ENCODE measurements at regions not wholly inside any gene's neighbourhood (a gene's known extent, or its start where the extent isn't known, plus 50 kb on each side); places are given as distances from the start of the nearest gene placed in this dataset.

DNA sequence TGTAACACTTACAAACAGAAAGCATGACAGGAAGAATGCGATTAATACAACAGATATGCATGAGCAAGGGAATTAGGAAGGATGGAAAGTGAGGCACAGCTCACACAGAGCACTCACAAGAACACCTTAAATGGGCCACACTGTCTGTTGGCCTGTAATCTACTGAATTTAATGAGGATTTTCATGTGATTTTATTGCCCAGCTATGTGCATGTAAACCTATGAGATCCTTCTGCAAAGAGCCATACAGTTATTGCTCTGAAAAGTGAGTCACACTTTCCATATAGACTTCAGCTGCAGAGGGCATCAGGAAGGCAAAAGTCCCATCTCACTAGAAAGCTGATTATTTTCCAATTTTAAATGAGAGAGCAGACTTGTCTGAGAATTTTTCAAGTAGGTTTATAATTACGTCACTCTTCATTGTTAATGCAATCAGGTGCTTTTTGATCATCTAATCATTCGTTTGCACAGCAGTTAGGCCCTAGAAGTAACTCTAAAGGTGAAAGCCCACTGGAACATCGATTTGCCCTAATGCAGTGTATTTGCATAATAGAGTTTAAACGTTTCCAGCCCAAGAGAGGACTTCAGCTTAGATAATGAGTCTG lies 832.7 kb upstream of the INTU start:
- TF ChIP-seq, protein P1, sequence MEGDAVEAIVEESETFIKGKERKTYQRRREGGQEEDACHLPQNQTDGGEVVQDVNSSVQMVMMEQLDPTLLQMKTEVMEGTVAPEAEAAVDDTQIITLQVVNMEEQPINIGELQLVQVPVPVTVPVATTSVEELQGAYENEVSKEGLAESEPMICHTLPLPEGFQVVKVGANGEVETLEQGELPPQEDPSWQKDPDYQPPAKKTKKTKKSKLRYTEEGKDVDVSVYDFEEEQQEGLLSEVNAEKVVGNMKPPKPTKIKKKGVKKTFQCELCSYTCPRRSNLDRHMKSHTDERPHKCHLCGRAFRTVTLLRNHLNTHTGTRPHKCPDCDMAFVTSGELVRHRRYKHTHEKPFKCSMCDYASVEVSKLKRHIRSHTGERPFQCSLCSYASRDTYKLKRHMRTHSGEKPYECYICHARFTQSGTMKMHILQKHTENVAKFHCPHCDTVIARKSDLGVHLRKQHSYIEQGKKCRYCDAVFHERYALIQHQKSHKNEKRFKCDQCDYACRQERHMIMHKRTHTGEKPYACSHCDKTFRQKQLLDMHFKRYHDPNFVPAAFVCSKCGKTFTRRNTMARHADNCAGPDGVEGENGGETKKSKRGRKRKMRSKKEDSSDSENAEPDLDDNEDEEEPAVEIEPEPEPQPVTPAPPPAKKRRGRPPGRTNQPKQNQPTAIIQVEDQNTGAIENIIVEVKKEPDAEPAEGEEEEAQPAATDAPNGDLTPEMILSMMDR (IDR thresholded peaks at IDR 0.05; ENCODE audit: borderline replicate concordance, extremely low read depth, low read length, poor library complexity, severe bottlenecking), result no peak
- no peak for TF ChIP-seq EZH2 (IDR thresholded peaks at IDR 0.05; ENCODE audit: borderline replicate concordance, low read depth, low read length, severe bottlenecking)
- DNase-seq (no peak), ATAC-seq (ENCODE audit: insufficient read depth, low read depth) (no peak)
- Histone ChIP-seq H3K4me3 (ENCODE audit: low read depth in 1 of 2, low read length in 2 of 2) (no peak overlapping the region), H3K79me2 (ENCODE audit: insufficient read depth, low read length) (no peaks in the 10 kb centered on the region), H2AFZ (ENCODE audit: low read depth, low read length) (no peak overlapping the region), H3K27ac (ENCODE audit: low read length) (no peak overlapping the region), H3K36me3 (ENCODE audit: insufficient read depth, low read length) (no peaks in the 10 kb centered on the region), H4K20me1 (ENCODE audit: insufficient read depth, low read length) (no peaks in the 10 kb centered on the region), H3K4me2 (ENCODE audit: insufficient read depth, low read length) (no peak overlapping the region), H3K27me3 (ENCODE audit: insufficient read depth, low read length, poor library complexity) (no peaks in the 10 kb centered on the region), H3K9me3 (ENCODE audit: insufficient read depth, low read length, severe bottlenecking) (no peaks in the 10 kb centered on the region), H3K9ac (ENCODE audit: low read depth, low read length) (no peak overlapping the region), H3K4me1 (ENCODE audit: insufficient read depth, low read length) (no peaks in the 10 kb centered on the region)

DNA sequence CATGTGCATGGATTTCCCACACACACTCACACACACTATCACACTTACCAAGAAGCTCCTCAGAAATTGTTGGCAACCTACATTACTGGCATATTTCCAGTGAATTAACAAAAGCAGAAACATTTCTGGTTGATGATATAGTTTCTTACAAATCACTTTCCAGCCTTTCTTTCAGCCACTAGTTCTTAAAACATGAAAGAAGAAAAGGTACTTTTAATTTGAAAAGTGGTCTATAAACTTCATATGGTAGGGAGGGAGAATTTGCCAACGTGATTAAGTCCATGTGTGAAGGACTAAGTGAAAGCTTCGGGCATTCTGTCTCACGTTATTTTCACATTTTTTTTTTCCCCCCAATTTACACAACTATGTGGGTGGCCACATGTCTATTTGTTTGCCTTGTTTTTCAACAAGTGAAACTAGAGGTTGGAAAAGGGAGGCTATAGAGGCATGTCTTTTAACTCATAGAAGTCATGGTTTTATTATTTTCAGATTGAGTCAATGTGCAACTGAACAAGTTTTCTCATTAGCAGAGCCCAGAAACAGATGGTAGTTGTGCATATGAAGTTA lies 832.1 kb upstream of the INTU start:
- no peak overlapping the region for H3K4me3 ChIP-seq (ENCODE audit: low read depth in 1 of 2, low read length in 2 of 2)
- H3K27me3 ChIP-seq (ENCODE audit: insufficient read depth, low read length, poor library complexity), result no peaks in the 10 kb centered on the region
- no peaks in the 10 kb centered on the region for H4K20me1 ChIP-seq (ENCODE audit: insufficient read depth, low read length)
- H3K9ac ChIP-seq (ENCODE audit: low read depth, low read length), result no peak overlapping the region
- no peaks in the 10 kb centered on the region for H3K9me3 ChIP-seq (ENCODE audit: insufficient read depth, low read length, severe bottlenecking)
- no peak overlapping the region for H3K4me2 ChIP-seq (ENCODE audit: insufficient read depth, low read length)
- H2AFZ ChIP-seq (ENCODE audit: low read depth, low read length), result no peak overlapping the region
- H3K4me1 ChIP-seq (ENCODE audit: insufficient read depth, low read length), result no peaks in the 10 kb centered on the region
- H3K36me3 ChIP-seq (ENCODE audit: insufficient read depth, low read length), result no peaks in the 10 kb centered on the region
- DNase-seq (no peak), ATAC-seq (ENCODE audit: insufficient read depth, low read depth) (no peak)
- no peak overlapping the region for H3K27ac ChIP-seq (ENCODE audit: low read length)
- no peak for TF ChIP-seq EZH2 (IDR thresholded peaks at IDR 0.05; ENCODE audit: borderline replicate concordance, low read depth, low read length, severe bottlenecking)
- TF ChIP-seq, protein P1 (IDR thresholded peaks at IDR 0.05; ENCODE audit: borderline replicate concordance, extremely low read depth, low read length, poor library complexity, severe bottlenecking), result no peak
- no peaks in the 10 kb centered on the region for H3K79me2 ChIP-seq (ENCODE audit: insufficient read depth, low read length)

DNA sequence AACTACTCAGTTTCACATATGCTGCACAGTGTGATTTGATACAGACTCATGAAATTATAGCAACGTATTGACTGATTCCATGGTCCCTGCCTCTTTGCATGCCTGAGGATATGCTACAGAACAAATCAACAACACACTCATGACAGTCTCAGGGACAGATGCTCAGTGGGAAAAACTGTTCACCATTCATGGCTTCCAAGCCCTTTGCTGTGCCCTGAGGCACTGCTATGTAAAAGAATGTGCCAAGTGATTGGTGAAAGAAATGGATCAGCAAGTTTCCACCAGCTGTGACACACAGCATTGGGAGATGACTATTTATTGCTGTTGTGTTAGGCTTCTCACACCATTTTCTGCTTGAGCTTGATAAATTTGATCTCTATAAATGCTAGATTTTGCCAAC lies 825.6 kb upstream of the INTU start:
- Histone ChIP-seq H3K9me3 (ENCODE audit: insufficient read depth, low read length, severe bottlenecking) (no peaks in the 10 kb centered on the region), H2AFZ (ENCODE audit: low read depth, low read length) (no peak overlapping the region), H3K27me3 (ENCODE audit: insufficient read depth, low read length, poor library complexity) (no peaks in the 10 kb centered on the region), H3K4me1 (ENCODE audit: insufficient read depth, low read length) (no peaks in the 10 kb centered on the region), H3K79me2 (ENCODE audit: insufficient read depth, low read length) (no peaks in the 10 kb centered on the region), H3K4me2 (ENCODE audit: insufficient read depth, low read length) (no peak overlapping the region), H3K36me3 (ENCODE audit: insufficient read depth, low read length) (no peaks in the 10 kb centered on the region), H4K20me1 (ENCODE audit: insufficient read depth, low read length) (no peaks in the 10 kb centered on the region), H3K9ac (ENCODE audit: low read depth, low read length) (no peak overlapping the region), H3K27ac (ENCODE audit: low read length) (no peak overlapping the region), H3K4me3 (ENCODE audit: low read depth in 1 of 2, low read length in 2 of 2) (no peak overlapping the region)
- TF ChIP-seq EZH2 (IDR thresholded peaks at IDR 0.05; ENCODE audit: borderline replicate concordance, low read depth, low read length, severe bottlenecking), result no peak
- TF ChIP-seq, protein P1 (IDR thresholded peaks at IDR 0.05; ENCODE audit: borderline replicate concordance, extremely low read depth, low read length, poor library complexity, severe bottlenecking), result no peak
- ATAC-seq (ENCODE audit: insufficient read depth, low read depth) (no peak), DNase-seq (no peak)
